Rectal smooth muscle tissue (tissue), 1 donor: ENCODE measurements at regions not wholly inside any gene's neighbourhood (a gene's known extent, or its start where the extent isn't known, plus 50 kb on each side); places are given as distances from the start of the nearest gene placed in this dataset.
"Not testable (repeated sequence)": the region's sequence is repeated elsewhere in the genome, so short reads cannot be mapped to it uniquely, and the experiment has no call there.

Source experiments
- H3K27ac ChIP-seq: one replicate; pipeline ENCODE4 v1.7.0; 2013; ENCODE audit warnings: low read depth, low read length, inconsistent platforms
- H3K27me3 ChIP-seq: one replicate; pipeline ENCODE4 v1.7.0; 2013; ENCODE audit warnings: low read length; ENCODE audit not compliant: control insufficient read depth, insufficient read depth
- H3K36me3 ChIP-seq: one replicate; pipeline ENCODE4 v1.7.0; 2013; ENCODE audit warnings: low read length; ENCODE audit not compliant: control insufficient read depth, insufficient read depth
- H3K4me1 ChIP-seq: one replicate; pipeline ENCODE4 v1.7.0; 2013; ENCODE audit warnings: low read length; ENCODE audit not compliant: control insufficient read depth, insufficient read depth
- H3K4me3 ChIP-seq: one replicate; pipeline ENCODE4 v1.7.0; 2013; ENCODE audit warnings: low read length
- H3K9ac ChIP-seq: one replicate; pipeline ENCODE4 v1.7.0; 2013; ENCODE audit warnings: low read length

- Histone ChIP-seq H3K4me3 (no peak overlapping the region), H3K9ac (no peak overlapping the region), H3K27me3 (no peaks in the 10 kb centered on the region), H3K36me3 (no peaks in the 10 kb centered on the region), H3K4me1 (no peaks in the 10 kb centered on the region), H3K27ac (no peak overlapping the region)
Observed at GRCh38 chr5:17730421-17730820, 96.2 kb downstream of the TAF11L14 start.

- Histone ChIP-seq H3K4me3 (no peak overlapping the region), H3K27me3 (no peaks in the 10 kb centered on the region), H3K36me3 (no peaks in the 10 kb centered on the region), H3K9ac (no peak overlapping the region), H3K4me1 (no peaks in the 10 kb centered on the region), H3K27ac (no peak overlapping the region)
Observed at GRCh38 chr5:17732351-17732923, 98.2 kb downstream of the TAF11L14 start.

GRCh38 chr5:17734011-17734410 lies 99.8 kb downstream of the TAF11L14 start:
- H3K4me1 ChIP-seq = no peaks in the 10 kb centered on the region
- no peak overlapping the region for H3K4me3 ChIP-seq
- no peak overlapping the region for H3K27ac ChIP-seq
- H3K36me3 ChIP-seq = no peaks in the 10 kb centered on the region
- H3K27me3 ChIP-seq = no peaks in the 10 kb centered on the region
- no peak overlapping the region for H3K9ac ChIP-seq

GRCh38 chr5:17735761-17736160 lies 101.5 kb downstream of the TAF11L14 start:
- no peaks in the 10 kb centered on the region for H3K27me3 ChIP-seq

GRCh38 chr5:17737092-17737491 lies 102.8 kb downstream of the TAF11L14 start:
- Histone ChIP-seq H3K4me1 (no peaks in the 10 kb centered on the region), H3K27me3 (no peaks in the 10 kb centered on the region), H3K4me3 (no peak overlapping the region), H3K27ac (no peak overlapping the region), H3K36me3 (no peaks in the 10 kb centered on the region), H3K9ac (no peak overlapping the region)

More at GRCh38 chr5:17735761-17736160, 101.5 kb downstream of the TAF11L14 start:
- Histone ChIP-seq H3K9ac (no peak overlapping the region), H3K4me1 (no peaks in the 10 kb centered on the region), H3K4me3 (no peak overlapping the region), H3K36me3 (no peaks in the 10 kb centered on the region), H3K27ac (no peak overlapping the region)

- Histone ChIP-seq H3K36me3 (no peaks in the 10 kb centered on the region), H3K4me1 (no peaks in the 10 kb centered on the region), H3K27me3 (no peaks in the 10 kb centered on the region), H3K27ac (no peak overlapping the region), H3K9ac (no peak overlapping the region), H3K4me3 (no peak overlapping the region)
Observed at GRCh38 chr5:17738446-17738845, 104.2 kb downstream of the TAF11L14 start.

- no peak overlapping the region for H3K9ac ChIP-seq
Observed at GRCh38 chr5:17743580-17744435, 109.5 kb downstream of the TAF11L14 start.

GRCh38 chr5:17748201-17748600 lies 113.9 kb downstream of the TAF11L14 start:
- no peaks in the 10 kb centered on the region for H3K27me3 ChIP-seq
- no peaks in the 10 kb centered on the region for H3K4me1 ChIP-seq
- H3K9ac ChIP-seq = no peak overlapping the region
- H3K4me3 ChIP-seq = no peak overlapping the region
- no peaks in the 10 kb centered on the region for H3K36me3 ChIP-seq
- H3K27ac ChIP-seq = no peak overlapping the region

More at GRCh38 chr5:17743580-17744435, 109.5 kb downstream of the TAF11L14 start:
- no peaks in the 10 kb centered on the region for H3K36me3 ChIP-seq
- H3K4me1 ChIP-seq = no peaks in the 10 kb centered on the region
- H3K4me3 ChIP-seq = no peak overlapping the region
- no peaks in the 10 kb centered on the region for H3K27me3 ChIP-seq
- no peak overlapping the region for H3K27ac ChIP-seq

- no peaks in the 10 kb centered on the region for H3K27me3 ChIP-seq
- H3K4me1 ChIP-seq = no peaks in the 10 kb centered on the region
- no peak overlapping the region for H3K27ac ChIP-seq
- H3K4me3 ChIP-seq = no peak overlapping the region
- no peak overlapping the region for H3K9ac ChIP-seq
- no peaks in the 10 kb centered on the region for H3K36me3 ChIP-seq
Observed at GRCh38 chr5:17748941-17749340, 114.7 kb downstream of the TAF11L14 start.

- not testable (repeated sequence) for H3K27me3 ChIP-seq, H3K36me3 ChIP-seq, H3K4me3 ChIP-seq, H3K4me1 ChIP-seq, H3K27ac ChIP-seq, H3K9ac ChIP-seq
Observed at GRCh38 chr5:17755406-17755805, 121.1 kb downstream of the TAF11L14 start.

GRCh38 chr5:17761326-17761725 lies 127.1 kb downstream of the TAF11L14 start:
- Histone ChIP-seq H3K9ac (no peak overlapping the region), H3K4me3 (no peak overlapping the region), H3K27me3 (no peaks in the 10 kb centered on the region), H3K27ac (no peak overlapping the region), H3K4me1 (no peaks in the 10 kb centered on the region), H3K36me3 (no peaks in the 10 kb centered on the region)

- Histone ChIP-seq H3K9ac (no peak overlapping the region), H3K36me3 (no peaks in the 10 kb centered on the region), H3K4me3 (no peak overlapping the region), H3K27ac (no peak overlapping the region), H3K4me1 (no peaks in the 10 kb centered on the region), H3K27me3 (no peaks in the 10 kb centered on the region)
Observed at GRCh38 chr5:17763301-17763700, 129.0 kb downstream of the TAF11L14 start.

GRCh38 chr5:17766031-17766430 lies 131.8 kb downstream of the TAF11L14 start:
- no peaks in the 10 kb centered on the region for H3K4me1 ChIP-seq
- H3K27me3 ChIP-seq = no peaks in the 10 kb centered on the region
- H3K4me3 ChIP-seq = no peak overlapping the region
- no peak overlapping the region for H3K9ac ChIP-seq
- H3K27ac ChIP-seq = no peak overlapping the region
- no peaks in the 10 kb centered on the region for H3K36me3 ChIP-seq
